ENCODE measurements at regions not wholly inside any gene's neighbourhood (a gene's known extent, or its start where the extent isn't known, plus 50 kb on each side); places are given as distances from the start of the nearest gene placed in this dataset.

GRCh38 chr12:102753802-102754201 is 163.2 kb downstream of the PAH start:
- ChIA-PET CTCF (no interaction called here), POLR2A (no interaction called here)
- no peak for TF ChIP-seq ZNF488 (tag by site-specific recombination; IDR thresholded peaks at IDR 0.05)
- no peak for TF ChIP-seq ZNF16 (tag by site-specific recombination; IDR thresholded peaks at IDR 0.05; ENCODE audit: low read depth)
- no peak for TF ChIP-seq ZNF366 (tag by site-specific recombination; conservative IDR thresholded peaks at IDR 0.05)
- TF ChIP-seq ZNF426 (tag by site-specific recombination; IDR thresholded peaks at IDR 0.05) = no peak
- TF ChIP-seq ZBTB1 (tag by site-specific recombination; IDR thresholded peaks at IDR 0.05) = no peak
- H3K9me3 ChIP-seq (ENCODE audit: control insufficient read depth, insufficient read depth, low read depth, low read length) = no peaks in the 10 kb centered on the region
- H3K36me3 ChIP-seq (ENCODE audit: control insufficient read depth in 2 of 2, insufficient read depth in 1 of 2, low read length in 2 of 2) = no peaks in the 10 kb centered on the region
- no peaks in the 10 kb centered on the region for H3K4me1 ChIP-seq (ENCODE audit: control insufficient read depth, insufficient read depth, low read length)
- no peak overlapping the region for H3K27ac ChIP-seq (ENCODE audit: extremely low read depth, low read depth, low read length)
- no peak overlapping the region for H3K4me3 ChIP-seq (ENCODE audit: low read depth, low read length)

- Histone ChIP-seq H3K4me3 (ENCODE audit: low read depth, low read length) (no peak overlapping the region), H3K9me3 (ENCODE audit: control insufficient read depth, insufficient read depth, low read depth, low read length) (no peaks in the 10 kb centered on the region), H3K27ac (ENCODE audit: extremely low read depth, low read depth, low read length) (no peak overlapping the region), H3K36me3 (ENCODE audit: control insufficient read depth in 2 of 2, insufficient read depth in 1 of 2, low read length in 2 of 2) (no peaks in the 10 kb centered on the region), H3K4me1 (ENCODE audit: control insufficient read depth, insufficient read depth, low read length) (no peaks in the 10 kb centered on the region)
- TF ChIP-seq PRDM6 (tag by site-specific recombination; IDR thresholded peaks at IDR 0.05) (no peak), ZNF701 (tag by site-specific recombination; IDR thresholded peaks at IDR 0.05) (no peak), ZNF24 (tag by site-specific recombination; IDR thresholded peaks at IDR 0.05) (no peak), ZNF791 (tag by site-specific recombination; IDR thresholded peaks at IDR 0.05) (no peak), ZBTB20 (tag by site-specific recombination; IDR thresholded peaks at IDR 0.05) (no peak), ZNF23 (tag by site-specific recombination; IDR thresholded peaks at IDR 0.05; ENCODE audit: borderline replicate concordance) (no peak), ZBTB26 (tag by site-specific recombination; optimal IDR thresholded peaks at IDR 0.05) (no peak), ZNF404 (tag by site-specific recombination; IDR thresholded peaks at IDR 0.05) (no peak), ZNF341 (tag by site-specific recombination; IDR thresholded peaks at IDR 0.05; ENCODE audit: low read depth) (no peak), GLI2 (tag by site-specific recombination; IDR thresholded peaks at IDR 0.05; ENCODE audit: borderline replicate concordance, low read depth) (no peak)
- TF ChIP-seq, protein P1, sequence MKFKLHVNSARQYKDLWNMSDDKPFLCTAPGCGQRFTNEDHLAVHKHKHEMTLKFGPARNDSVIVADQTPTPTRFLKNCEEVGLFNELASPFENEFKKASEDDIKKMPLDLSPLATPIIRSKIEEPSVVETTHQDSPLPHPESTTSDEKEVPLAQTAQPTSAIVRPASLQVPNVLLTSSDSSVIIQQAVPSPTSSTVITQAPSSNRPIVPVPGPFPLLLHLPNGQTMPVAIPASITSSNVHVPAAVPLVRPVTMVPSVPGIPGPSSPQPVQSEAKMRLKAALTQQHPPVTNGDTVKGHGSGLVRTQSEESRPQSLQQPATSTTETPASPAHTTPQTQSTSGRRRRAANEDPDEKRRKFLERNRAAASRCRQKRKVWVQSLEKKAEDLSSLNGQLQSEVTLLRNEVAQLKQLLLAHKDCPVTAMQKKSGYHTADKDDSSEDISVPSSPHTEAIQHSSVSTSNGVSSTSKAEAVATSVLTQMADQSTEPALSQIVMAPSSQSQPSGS (tag by site-specific recombination; IDR thresholded peaks at IDR 0.05; ENCODE audit: low read depth) = no peak
- ChIA-PET CTCF (no interaction called here), POLR2A (no interaction called here)
Observed at GRCh38 chr12:102748704-102749103, 168.3 kb downstream of the PAH start.

DNA sequence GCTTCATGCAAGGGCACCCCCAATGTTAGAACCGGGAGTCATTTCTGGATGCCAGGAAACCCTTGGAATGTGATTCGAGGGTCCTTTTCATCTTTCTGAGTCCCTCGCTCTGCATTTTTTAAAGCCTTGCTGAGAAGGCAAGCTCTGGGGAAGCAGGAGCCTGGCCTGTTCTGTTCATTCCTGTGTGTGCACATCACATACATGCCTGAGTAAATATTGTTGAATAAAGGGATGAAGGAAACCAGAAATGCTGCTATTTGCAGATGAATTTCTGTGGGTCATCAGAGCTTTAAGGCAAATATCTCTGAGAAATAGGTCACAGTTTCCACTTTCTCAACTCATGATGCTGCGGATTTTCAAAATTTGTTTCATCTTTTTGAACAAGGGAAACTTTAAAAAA is 170.1 kb downstream of the PAH start:
- H3K4me1 ChIP-seq (ENCODE audit: control insufficient read depth, insufficient read depth, low read length) = no peaks in the 10 kb centered on the region
- H3K36me3 ChIP-seq (ENCODE audit: control insufficient read depth in 2 of 2, insufficient read depth in 1 of 2, low read length in 2 of 2) = no peaks in the 10 kb centered on the region
- CTCF ChIA-PET = no interaction called here
- H3K9me3 ChIP-seq (ENCODE audit: control insufficient read depth, insufficient read depth, low read depth, low read length) = no peaks in the 10 kb centered on the region
- POLR2A ChIA-PET = no interaction called here
- H3K27ac ChIP-seq (ENCODE audit: extremely low read depth, low read depth, low read length) = no peak overlapping the region
- H3K4me3 ChIP-seq (ENCODE audit: low read depth, low read length) = no peak overlapping the region
- TF ChIP-seq SALL2 (tag by site-specific recombination; IDR thresholded peaks at IDR 0.05; ENCODE audit: borderline replicate concordance) (no peak), ZFHX2 (tag by site-specific recombination; conservative IDR thresholded peaks at IDR 0.05) (no peak), ZNF292 (tag by site-specific recombination; IDR thresholded peaks at IDR 0.05; ENCODE audit: borderline replicate concordance, low read depth) (no peak), ZNF138 (tag by site-specific recombination; IDR thresholded peaks at IDR 0.05; ENCODE audit: borderline replicate concordance) (no peak), ZNF560 (tag by site-specific recombination; IDR thresholded peaks at IDR 0.05; ENCODE audit: borderline replicate concordance) (no peak), ZSCAN23 (tag by site-specific recombination; IDR thresholded peaks at IDR 0.05) (no peak), ZNF654 (tag by site-specific recombination; IDR thresholded peaks at IDR 0.05; ENCODE audit: low read depth) (no peak), ZNF19 (tag by site-specific recombination; IDR thresholded peaks at IDR 0.05; ENCODE audit: low read depth) (no peak), OSR2 (tag by site-specific recombination; IDR thresholded peaks at IDR 0.05) (no peak)
- TF ChIP-seq, protein P1 (tag by site-specific recombination; IDR thresholded peaks at IDR 0.05; ENCODE audit: low read depth) = no peak
